ENCODE measurements at regions not wholly inside any gene's neighbourhood (a gene's known extent, or its start where the extent isn't known, plus 50 kb on each side); places are given as distances from the start of the nearest gene placed in this dataset.

- DNase-seq (ENCODE audit: low read depth in 2 of 2), result no peak
- TF ChIP-seq CTCF (IDR thresholded peaks at IDR 0.05; ENCODE audit: low read depth, low read length), result no peak
- H3K4me3 ChIP-seq (replicated peaks in 1 of 2; ENCODE audit: low read depth in 2 of 2, low read length in 2 of 2), result no peak overlapping the region
Observed at GRCh38 chrX:39164212-39164611, 363.0 kb downstream of the MID1IP1 start.

GRCh38 chrX:39165185-39165584 lies 363.9 kb downstream of the MID1IP1 start:
- no peak overlapping the region for H3K4me3 ChIP-seq (replicated peaks in 1 of 2; ENCODE audit: low read depth in 2 of 2, low read length in 2 of 2)
- no peak for TF ChIP-seq CTCF (IDR thresholded peaks at IDR 0.05; ENCODE audit: low read depth, low read length)
- DNase-seq (ENCODE audit: low read depth in 2 of 2), result no peak

GRCh38 chrX:39165773-39166172 lies 364.5 kb downstream of the MID1IP1 start:
- H3K4me3 ChIP-seq (replicated peaks in 1 of 2; ENCODE audit: low read depth in 2 of 2, low read length in 2 of 2), result no peak overlapping the region
- no peak for TF ChIP-seq CTCF (IDR thresholded peaks at IDR 0.05; ENCODE audit: low read depth, low read length)
- no peak for DNase-seq (ENCODE audit: low read depth in 2 of 2)

GRCh38 chrX:39167791-39168190 lies 366.5 kb downstream of the MID1IP1 start:
- DNase-seq (ENCODE audit: low read depth in 2 of 2), result no peak
- H3K4me3 ChIP-seq (replicated peaks in 1 of 2; ENCODE audit: low read depth in 2 of 2, low read length in 2 of 2), result no peak overlapping the region
- no peak for TF ChIP-seq CTCF (IDR thresholded peaks at IDR 0.05; ENCODE audit: low read depth, low read length)

GRCh38 chrX:39168609-39169008 lies 367.4 kb downstream of the MID1IP1 start:
- no peak for DNase-seq (ENCODE audit: low read depth in 2 of 2)
- no peak for TF ChIP-seq CTCF (IDR thresholded peaks at IDR 0.05; ENCODE audit: low read depth, low read length)
- no peak overlapping the region for H3K4me3 ChIP-seq (replicated peaks in 1 of 2; ENCODE audit: low read depth in 2 of 2, low read length in 2 of 2)

GRCh38 chrX:39169976-39170375 lies 368.7 kb downstream of the MID1IP1 start:
- DNase-seq (ENCODE audit: low read depth in 2 of 2), result no peak
- no peak for TF ChIP-seq CTCF (IDR thresholded peaks at IDR 0.05; ENCODE audit: low read depth, low read length)
- H3K4me3 ChIP-seq (replicated peaks in 1 of 2; ENCODE audit: low read depth in 2 of 2, low read length in 2 of 2), result no peak overlapping the region

- no peak overlapping the region for H3K4me3 ChIP-seq (replicated peaks in 1 of 2; ENCODE audit: low read depth in 2 of 2, low read length in 2 of 2)
- no peak for DNase-seq (ENCODE audit: low read depth in 2 of 2)
- no peak for TF ChIP-seq CTCF (IDR thresholded peaks at IDR 0.05; ENCODE audit: low read depth, low read length)
Observed at GRCh38 chrX:39170464-39170863, 369.2 kb downstream of the MID1IP1 start.

All from cardiac fibroblast (primary cell).